MM.1S (cell line): ENCODE measurements at regions not wholly inside any gene's neighbourhood (a gene's known extent, or its start where the extent isn't known, plus 50 kb on each side); places are given as distances from the start of the nearest gene placed in this dataset.

Experiments used
- EZH2 ChIP-seq: fragments of 300-600 bp; sonication (generic); optimal IDR thresholded peaks from 2 replicates; pipeline ENCODE3; 2017; ENCODE audit warnings: low read depth, mild to moderate bottlenecking, antibody characterized with exemption, low read length, mixed read lengths
- TF ChIP-seq, protein P1 (sequence below): fragments of 300-600 bp; sonication (generic); IDR thresholded peaks from 2 replicates; pipeline ENCODE4 v1.5.1; 2016; ENCODE audit warnings: antibody characterized with exemption, low read length, mixed read lengths

DNA sequence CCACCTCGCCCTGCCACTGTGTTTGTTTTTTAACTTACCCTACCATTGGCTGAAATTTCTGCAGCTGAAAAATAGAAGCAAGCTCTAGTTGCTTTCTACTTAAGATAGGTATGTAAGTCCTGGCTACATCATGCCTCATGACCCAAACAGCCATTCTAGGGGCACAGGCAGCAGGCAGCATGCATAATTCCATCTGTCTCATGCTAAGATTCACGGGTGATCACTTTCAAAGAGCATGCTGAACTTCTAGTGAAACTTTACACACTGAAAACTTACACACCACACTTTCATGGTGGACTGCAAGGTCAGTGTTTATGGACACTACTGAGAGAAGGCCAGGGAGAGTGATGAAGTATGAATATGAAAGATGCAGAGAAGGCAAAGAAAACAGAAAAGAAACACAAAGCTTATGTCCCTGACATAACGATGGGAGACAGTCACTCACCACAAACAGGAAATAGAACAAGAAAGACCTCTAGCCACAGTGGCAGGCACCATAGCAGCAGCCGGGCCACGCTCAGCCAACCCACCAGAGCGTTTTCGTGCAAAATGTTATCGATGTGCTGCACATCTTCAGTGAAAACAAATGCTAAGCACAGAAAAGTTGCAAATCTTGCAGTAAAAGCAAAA, 102.3 kb upstream of the TIAM1 start:
- TF ChIP-seq, protein P1, sequence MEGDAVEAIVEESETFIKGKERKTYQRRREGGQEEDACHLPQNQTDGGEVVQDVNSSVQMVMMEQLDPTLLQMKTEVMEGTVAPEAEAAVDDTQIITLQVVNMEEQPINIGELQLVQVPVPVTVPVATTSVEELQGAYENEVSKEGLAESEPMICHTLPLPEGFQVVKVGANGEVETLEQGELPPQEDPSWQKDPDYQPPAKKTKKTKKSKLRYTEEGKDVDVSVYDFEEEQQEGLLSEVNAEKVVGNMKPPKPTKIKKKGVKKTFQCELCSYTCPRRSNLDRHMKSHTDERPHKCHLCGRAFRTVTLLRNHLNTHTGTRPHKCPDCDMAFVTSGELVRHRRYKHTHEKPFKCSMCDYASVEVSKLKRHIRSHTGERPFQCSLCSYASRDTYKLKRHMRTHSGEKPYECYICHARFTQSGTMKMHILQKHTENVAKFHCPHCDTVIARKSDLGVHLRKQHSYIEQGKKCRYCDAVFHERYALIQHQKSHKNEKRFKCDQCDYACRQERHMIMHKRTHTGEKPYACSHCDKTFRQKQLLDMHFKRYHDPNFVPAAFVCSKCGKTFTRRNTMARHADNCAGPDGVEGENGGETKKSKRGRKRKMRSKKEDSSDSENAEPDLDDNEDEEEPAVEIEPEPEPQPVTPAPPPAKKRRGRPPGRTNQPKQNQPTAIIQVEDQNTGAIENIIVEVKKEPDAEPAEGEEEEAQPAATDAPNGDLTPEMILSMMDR, result no peak
- TF ChIP-seq EZH2, result no peak
